GM04504 (cell line): ENCODE measurements at regions not wholly inside any gene's neighbourhood (a gene's known extent, or its start where the extent isn't known, plus 50 kb on each side); places are given as distances from the start of the nearest gene placed in this dataset.

ENCODE experiments used
- DNase-seq: peaks from one replicate; pipeline ENCODE4 v3.0.0-alpha.2; 2012; ENCODE audit warnings: low read depth

- no peak for DNase-seq
Observed at GRCh38 chr22:48397531-48398180, 1430.0 kb downstream of the BRD1 start.

GRCh38 chr22:48396785-48397530, 1430.7 kb downstream of the BRD1 start:
- no peak for DNase-seq

DNA sequence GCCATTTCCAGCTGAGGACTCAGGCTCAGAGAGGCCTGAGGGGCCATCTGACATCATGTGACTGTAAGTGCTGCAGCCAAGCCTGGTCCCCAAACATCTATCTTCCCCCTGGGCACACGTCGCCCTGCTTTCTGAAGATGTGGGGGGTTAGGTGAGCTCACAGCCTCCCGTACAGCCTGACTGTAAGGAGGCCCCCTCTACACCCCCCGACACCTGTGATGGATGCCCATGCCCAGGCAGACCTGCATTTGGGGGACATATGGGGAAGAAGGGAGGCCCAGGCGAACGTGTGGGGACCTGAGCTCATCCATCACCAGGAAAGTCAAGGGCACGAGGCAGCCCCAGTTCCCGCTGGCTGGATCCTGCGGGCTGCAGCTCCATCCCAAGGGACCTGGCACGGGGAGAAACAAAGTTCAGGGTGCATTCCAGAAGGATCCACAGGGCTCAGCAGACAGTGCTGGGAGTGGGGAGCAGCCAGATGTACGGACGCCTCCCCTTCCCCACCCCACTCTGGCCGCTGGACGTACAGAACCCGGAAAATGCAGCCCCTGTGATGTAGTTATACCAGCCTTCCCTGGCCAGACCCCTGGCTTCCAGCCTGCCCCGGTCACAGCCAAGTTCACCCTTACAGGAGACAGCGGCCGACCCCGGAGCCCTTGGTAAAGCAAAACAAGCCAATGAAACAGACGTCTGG, 1431.4 kb downstream of the BRD1 start:
- no peak for DNase-seq

DNA sequence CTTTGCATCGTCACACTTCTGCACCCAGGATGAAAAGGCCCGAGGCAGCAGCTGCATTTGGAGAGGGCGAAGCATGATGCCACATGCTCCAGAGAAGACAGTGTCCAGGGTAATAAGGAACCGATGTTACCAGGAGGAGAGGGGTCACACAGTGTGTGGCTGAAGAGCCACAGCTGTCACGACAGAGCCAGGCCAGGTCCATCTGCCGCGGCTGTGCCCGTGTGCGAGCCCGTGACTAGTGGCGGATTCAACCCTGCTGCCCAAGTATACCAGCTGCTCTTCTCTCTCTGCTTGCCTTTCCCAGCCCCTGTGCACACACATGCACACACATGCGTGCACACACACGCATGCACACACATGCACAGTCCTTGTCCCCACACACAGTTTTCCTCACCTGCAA, 1432.5 kb downstream of the BRD1 start:
- DNase-seq: no peak

DNA sequence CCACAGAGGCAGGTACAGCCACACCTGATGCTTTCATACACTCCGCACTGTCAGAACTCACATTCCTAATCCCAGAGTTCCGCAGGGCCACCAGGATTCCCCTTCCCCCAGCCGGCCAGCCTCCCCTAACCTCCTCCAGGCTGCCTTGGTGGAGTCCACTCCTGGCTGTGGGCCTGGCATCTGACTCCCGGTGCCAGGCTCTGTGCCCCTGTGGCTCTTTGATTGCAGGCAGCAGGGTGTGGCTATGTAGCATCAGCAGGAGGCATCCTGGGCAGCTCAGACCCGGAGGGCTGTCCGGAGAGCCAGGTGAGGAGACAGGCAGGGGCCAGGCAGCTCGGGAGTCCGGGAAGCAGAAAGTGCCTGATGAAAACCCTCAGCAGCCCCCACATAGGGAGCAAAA, 1432.9 kb downstream of the BRD1 start:
- DNase-seq: no peak

DNA sequence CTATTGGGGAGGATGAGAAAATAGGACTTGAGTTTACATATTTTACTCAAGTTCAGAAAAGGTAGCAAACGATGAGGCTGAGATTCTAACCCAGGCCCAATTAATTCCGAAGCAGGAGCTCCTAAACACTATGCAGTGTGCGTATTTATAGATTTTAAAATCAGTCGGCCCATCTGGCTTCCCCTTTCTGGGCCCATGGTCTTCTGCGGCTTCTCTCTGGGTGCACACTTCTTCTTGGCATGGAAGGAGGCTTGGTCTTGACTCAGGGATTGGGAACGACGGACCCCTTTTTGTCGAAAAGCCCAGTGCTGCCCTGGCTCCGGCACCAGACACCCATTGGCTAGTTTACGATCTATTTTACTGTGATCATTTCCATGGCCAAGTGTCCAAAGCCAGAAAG, 1433.8 kb downstream of the BRD1 start:
- DNase-seq: no peak

DNA sequence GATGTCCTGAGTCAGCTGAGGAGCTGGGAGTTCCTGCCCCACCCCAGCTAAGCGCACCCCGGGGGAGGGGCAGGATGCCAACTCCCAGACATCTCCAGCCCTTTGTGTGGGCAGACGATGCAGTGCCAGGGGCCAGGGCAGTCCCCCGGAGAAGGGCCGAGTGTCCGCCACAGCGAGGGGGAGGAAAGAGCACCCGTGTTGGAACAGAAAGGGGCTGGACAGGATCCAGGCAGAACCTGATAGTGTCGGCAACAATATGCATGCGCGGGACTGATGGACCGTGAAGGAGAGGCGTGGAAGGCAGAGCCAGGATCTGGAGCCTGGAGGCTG, 1434.7 kb downstream of the BRD1 start:
- no peak for DNase-seq

GRCh38 chr22:48391820-48392219, 1435.9 kb downstream of the BRD1 start:
- no peak for DNase-seq

DNA sequence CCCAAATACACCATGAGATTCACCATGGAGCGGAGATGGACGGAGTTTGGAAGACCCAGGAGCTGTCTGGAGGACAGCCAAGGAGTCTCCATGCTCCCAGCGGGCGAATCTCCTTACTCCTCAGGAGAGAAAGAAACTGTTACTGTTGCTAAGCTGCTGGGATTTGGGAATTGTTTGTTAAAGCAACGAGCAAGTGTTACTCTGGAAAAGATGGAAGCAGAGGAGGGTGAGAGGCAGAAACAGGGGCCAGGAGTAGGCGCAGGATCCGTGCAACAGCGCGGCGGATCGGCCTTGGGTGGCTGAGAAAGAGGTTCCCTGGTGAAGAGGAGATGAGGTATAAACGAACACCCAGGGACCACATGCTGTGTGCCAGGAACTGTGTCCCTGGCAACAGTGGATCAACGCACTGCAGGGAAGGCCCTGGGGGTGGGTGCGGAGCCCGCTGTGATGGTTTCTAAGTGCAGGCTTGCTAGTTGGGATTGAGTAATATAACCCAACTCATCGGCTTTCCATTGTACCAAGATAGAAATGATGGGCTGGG, 1436.4 kb downstream of the BRD1 start:
- DNase-seq: no peak

- DNase-seq: no peak
Observed at GRCh38 chr22:48389916-48390315, 1437.8 kb downstream of the BRD1 start.

DNA sequence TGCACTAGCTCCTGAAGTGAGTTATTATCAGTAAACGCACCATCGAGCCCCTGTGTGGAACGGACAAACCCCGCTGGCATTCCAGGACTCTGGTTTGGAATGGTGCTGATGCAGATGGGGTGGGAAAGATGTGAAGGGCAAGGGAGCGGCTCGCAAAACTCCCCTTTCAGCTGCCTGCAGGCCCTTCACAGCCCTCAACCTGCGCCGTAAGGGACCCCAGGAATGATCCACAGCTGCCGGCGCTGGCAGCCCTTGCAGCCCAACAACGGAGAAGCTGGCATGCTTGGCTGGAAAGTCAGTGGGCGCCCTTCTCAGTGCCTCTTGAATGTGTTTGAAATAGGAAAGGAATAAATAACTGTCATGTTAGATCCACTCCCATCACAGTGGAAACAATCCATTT, 1445.5 kb downstream of the BRD1 start:
- DNase-seq: no peak

GRCh38 chr22:48380016-48380665, 1447.5 kb downstream of the BRD1 start:
- no peak for DNase-seq

- no peak for DNase-seq
Observed at GRCh38 chr22:48379371-48379770, 1448.3 kb downstream of the BRD1 start.

GRCh38 chr22:48378673-48379072, 1449.0 kb downstream of the BRD1 start:
- no peak for DNase-seq

- DNase-seq: no peak
Observed at GRCh38 chr22:48376936-48377712, 1450.5 kb downstream of the BRD1 start.

- DNase-seq: no peak
Observed at GRCh38 chr22:48376428-48376827, 1451.2 kb downstream of the BRD1 start.

- DNase-seq: no peak
Observed at GRCh38 chr22:48373626-48374173, 1454.0 kb downstream of the BRD1 start.

DNA sequence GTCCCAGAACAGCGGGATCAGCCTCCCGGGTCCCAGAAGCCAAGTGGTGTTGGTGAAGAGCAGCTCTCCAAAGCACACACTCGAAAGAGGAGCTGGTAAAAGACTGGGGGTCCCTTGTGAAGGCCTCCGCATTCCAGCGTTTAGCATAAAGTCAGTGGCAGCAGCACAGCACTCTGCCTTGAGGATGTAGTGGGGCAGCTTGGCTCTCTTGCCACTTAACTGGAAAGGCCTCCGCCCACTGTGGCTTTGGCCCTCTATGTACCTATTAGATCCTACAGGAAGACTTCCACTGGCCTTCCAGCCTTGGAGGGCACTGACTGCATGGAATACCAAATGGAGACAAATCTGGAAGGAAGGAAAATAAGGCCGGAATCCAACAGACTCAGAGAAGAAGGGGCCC, 1455.3 kb downstream of the BRD1 start:
- DNase-seq: no peak

DNA sequence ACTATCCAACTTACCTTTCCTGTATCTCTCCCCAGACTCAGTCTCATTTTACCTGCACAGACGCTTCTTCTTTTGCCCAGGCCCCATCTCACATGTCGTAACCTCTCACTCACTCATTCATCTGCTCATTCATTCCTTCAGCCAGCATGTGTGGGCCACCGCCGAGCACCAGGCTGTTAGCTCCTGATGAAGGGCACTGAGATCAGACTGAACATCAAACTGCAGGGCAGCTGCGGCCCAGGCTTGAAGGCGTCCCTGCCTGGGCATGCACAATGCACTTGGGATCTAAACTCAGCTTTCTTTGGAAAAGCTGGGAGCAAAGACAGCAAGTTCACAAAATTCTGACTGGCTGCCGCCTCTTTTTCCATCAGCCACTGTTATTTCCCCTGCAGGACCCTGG, 1456.3 kb downstream of the BRD1 start:
- DNase-seq: no peak

DNA sequence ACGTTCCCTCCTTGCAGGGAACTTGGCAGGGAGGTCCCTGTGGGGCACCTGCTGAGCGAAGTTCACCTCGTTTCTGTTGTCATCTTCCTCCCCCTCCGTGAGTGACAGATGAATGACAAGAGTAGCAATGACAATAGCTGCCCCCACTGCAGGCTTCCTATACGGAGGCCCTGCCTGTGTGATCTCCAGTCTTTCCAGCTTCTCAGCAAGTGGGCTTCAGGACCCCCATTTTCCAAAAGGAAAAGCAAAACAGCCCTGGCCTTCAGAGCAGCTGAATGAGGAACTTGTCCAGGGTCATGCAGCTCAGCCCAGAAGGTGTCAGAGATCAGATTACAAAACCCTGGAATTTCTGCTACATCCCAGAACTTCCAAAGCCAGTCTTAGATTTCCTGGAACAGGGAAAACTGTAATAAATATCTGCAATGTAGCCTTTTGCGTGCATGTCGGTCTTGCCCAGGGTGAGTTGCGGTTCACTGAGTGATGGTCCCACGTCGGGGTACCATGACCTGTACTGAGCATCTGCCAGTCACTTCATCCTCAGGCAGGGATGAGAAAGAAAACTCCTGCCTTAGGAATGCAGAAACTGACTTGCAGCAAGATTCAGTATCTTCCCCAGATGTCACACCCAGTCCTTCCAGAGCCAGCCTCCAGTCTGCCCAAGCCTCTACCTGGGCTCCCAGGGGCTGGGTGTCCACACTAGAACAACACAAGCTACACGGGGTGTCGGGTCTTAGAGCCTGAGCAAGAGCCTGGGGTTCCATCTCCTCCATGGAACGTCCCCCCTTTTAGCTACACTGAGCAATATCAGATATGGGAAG, 1457.0 kb downstream of the BRD1 start:
- no peak for DNase-seq
